Gastrocnemius medialis (tissue), 4 donors: ENCODE measurements at regions not wholly inside any gene's neighbourhood (a gene's known extent, or its start where the extent isn't known, plus 50 kb on each side); places are given as distances from the start of the nearest gene placed in this dataset.

Experiments used
- ATAC-seq, 2 donors: fragments of 150-250 bp; one replicate each; pipeline ENCODE4 v1.9.1; 2016
- DNase-seq, 2 donors: peaks; one replicate each; pipeline ENCODE4 v3.0.0-alpha.2; 2019
- H3K27ac ChIP-seq, 4 donors: fragments of 200-600 bp; sonication (generic); 1 replicate in 1 of 4; 2 replicates in 3 of 4; pipeline ENCODE4 v1.5.1; 2016 to 2018; ENCODE audit warnings: mild to moderate bottlenecking in 2 of 4, moderate library complexity in 1 of 4
- H3K27me3 ChIP-seq, 3 donors: fragments of 200-600 bp; sonication (generic) in 2 of 3; 1 replicate in 1 of 3; 2 replicates in 2 of 3; pipeline versions ENCODE4 v1.5.1 to v1.6.0; 2016 to 2019; ENCODE audit warnings: mild to moderate bottlenecking in 1 of 3, moderate library complexity in 1 of 3
- H3K36me3 ChIP-seq, 2 donors: fragments of 200-600 bp; sonication (generic) in 1 of 2; one replicate each; pipeline ENCODE4 v1.5.1; 2017 to 2018
- H3K4me1 ChIP-seq, 2 donors: fragments of 200-600 bp; sonication (generic) in 1 of 2; one replicate each; pipeline ENCODE4 v1.5.1; 2016 to 2017; ENCODE audit warnings: mild to moderate bottlenecking in 2 of 2
- H3K4me3 ChIP-seq, 4 donors: fragments of 200-600 bp; sonication (generic) in 3 of 4; 1 replicate in 1 of 4; 2 replicates in 3 of 4; pipeline ENCODE4 v1.5.1; 2016 to 2019; ENCODE audit warnings: mild to moderate bottlenecking in 2 of 4
- H3K9me3 ChIP-seq, 3 donors: fragments of 200-600 bp; sonication (generic) in 2 of 3; 1 replicate in 1 of 3; 2 replicates in 2 of 3; pipeline ENCODE4 v1.5.1; 2016 to 2019
- POLR2A ChIP-seq, 2 donors: fragments of 450-650 bp; IDR thresholded peaks; one replicate each; pipeline ENCODE4 v1.6.1; 2017; ENCODE audit warnings: antibody characterized with exemption in 2 of 2, mild to moderate bottlenecking in 2 of 2, moderate library complexity in 2 of 2
- in situ Hi-C, 4 donors: fragments of 200-750 bp; cut with MboI; loops; one replicate each; pipeline versions ENCODE4 v1.15.0 to v1.8.0; 2017; ENCODE audit warnings: low sequenced_read_pairs in 4 of 4
- intact Hi-C: fragments of 100-400 bp; cut with DNase I; formaldehyde crosslinking; loops from one replicate; pipeline ENCODE4 v1.15.1; 2023; ENCODE audit warnings: low total_unique reads
- TF ChIP-seq, protein P1 (sequence below), 5 experiments: fragments of 450-650 bp in 3 of 5; fragments of 200-600 bp in 2 of 5; sonication (generic) in 2 of 5; IDR thresholded peaks in 4 of 5; conservative IDR thresholded peaks in 1 of 5; 1 replicate in 4 of 5; 2 replicates in 1 of 5; pipeline ENCODE4 v1.5.1; 2016 to 2019; ENCODE audit warnings: antibody characterized with exemption in 5 of 5, mild to moderate bottlenecking in 3 of 5, moderate library complexity in 3 of 5

- Histone ChIP-seq H3K36me3 (no peaks in the 10 kb centered on the region), H3K9me3 (no peaks in the 10 kb centered on the region), H3K4me1 (no peaks in the 10 kb centered on the region), H3K27me3 (no peaks in the 10 kb centered on the region), H3K4me3 (no peak overlapping the region), H3K27ac (no peak overlapping the region)
- TF ChIP-seq POLR2A (IDR thresholded peaks at IDR 0.05) = no peak
- TF ChIP-seq, protein P1, sequence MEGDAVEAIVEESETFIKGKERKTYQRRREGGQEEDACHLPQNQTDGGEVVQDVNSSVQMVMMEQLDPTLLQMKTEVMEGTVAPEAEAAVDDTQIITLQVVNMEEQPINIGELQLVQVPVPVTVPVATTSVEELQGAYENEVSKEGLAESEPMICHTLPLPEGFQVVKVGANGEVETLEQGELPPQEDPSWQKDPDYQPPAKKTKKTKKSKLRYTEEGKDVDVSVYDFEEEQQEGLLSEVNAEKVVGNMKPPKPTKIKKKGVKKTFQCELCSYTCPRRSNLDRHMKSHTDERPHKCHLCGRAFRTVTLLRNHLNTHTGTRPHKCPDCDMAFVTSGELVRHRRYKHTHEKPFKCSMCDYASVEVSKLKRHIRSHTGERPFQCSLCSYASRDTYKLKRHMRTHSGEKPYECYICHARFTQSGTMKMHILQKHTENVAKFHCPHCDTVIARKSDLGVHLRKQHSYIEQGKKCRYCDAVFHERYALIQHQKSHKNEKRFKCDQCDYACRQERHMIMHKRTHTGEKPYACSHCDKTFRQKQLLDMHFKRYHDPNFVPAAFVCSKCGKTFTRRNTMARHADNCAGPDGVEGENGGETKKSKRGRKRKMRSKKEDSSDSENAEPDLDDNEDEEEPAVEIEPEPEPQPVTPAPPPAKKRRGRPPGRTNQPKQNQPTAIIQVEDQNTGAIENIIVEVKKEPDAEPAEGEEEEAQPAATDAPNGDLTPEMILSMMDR (IDR thresholded peaks at IDR 0.05 in 4 of 5, conservative IDR thresholded peaks at IDR 0.05 in 1 of 5) = no peak
- ATAC-seq = no peak
- in situ Hi-C loops = no loop called here
- DNase-seq = no peak
- intact Hi-C loops = no loop called here
These were observed 104.3 kb upstream of the MEIS2 start for GRCh38 chr15:37204692-37205091.

DNA sequence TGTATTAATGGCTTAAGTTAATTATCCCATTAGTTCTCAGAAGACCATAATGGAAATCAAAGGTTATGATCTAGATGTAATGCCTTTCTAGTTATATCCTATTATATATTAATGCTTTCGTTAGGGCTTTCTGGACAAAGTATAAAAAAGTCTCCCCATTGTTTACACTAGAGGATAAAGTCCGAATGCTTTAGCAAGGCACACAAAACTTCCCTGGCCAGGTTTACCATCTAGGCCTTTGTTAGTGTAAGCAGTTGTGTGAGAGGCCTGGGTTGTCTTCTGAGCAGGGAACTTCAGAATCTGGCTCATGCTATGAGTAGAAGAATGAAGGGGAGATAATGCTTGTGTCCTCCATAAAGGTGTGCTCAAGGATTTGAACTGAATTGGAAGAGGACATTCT is 106.3 kb upstream of the MEIS2 start:
- Histone ChIP-seq H3K4me3 (no peak overlapping the region), H3K4me1 (no peaks in the 10 kb centered on the region), H3K9me3 (no peaks in the 10 kb centered on the region), H3K36me3 (no peaks in the 10 kb centered on the region), H3K27me3 (no peaks in the 10 kb centered on the region), H3K27ac (no peak overlapping the region)
- no peak for TF ChIP-seq POLR2A (IDR thresholded peaks at IDR 0.05)
- TF ChIP-seq, protein P1 (IDR thresholded peaks at IDR 0.05 in 4 of 5, conservative IDR thresholded peaks at IDR 0.05 in 1 of 5) = no peak
- in situ Hi-C loops = no loop called here
- DNase-seq = no peak
- intact Hi-C loops = no loop called here
- ATAC-seq = no peak

DNA sequence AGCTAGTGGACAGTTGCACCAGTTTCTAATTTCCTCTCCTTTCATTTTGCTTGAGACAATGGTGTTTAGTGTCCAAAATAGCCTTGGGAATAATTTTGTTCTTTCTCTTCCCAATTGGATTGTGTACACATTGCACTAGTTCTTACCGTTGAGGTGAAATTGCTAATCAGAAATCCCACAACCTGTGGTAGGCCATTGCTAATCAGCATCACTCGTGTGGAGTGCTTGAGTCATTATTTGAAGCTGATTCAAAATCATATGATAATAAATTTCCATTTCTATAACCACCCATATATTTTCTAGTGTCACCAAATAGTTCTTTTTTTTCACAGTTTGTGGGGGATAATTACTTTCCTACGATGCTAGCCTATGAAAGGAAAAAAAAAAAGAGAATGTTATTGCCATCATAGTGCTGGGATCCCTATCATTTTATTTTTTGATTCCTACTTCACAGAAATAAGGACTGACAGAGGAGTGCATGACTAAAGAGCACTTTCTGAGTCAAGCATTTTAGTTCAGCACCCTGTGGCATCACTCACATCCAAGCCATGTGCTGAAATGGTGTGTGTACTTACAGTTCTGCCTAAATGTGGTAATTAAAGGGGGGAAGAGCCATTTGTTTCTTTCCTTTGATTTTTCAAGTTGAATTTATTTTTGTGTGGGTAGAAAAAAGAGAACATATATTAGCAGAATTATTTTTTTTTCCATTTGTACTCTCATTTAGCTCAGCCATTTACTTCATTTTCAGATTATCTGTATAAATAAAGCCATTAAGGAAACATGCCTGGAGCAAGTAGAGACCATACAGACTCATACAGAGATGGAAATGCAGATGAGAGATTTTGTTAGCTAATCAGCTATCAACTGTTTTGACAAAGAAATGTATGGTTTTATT is 108.0 kb upstream of the MEIS2 start:
- no peaks in the 10 kb centered on the region for H3K4me1 ChIP-seq
- DNase-seq (no peak), ATAC-seq (no peak)
- no peak overlapping the region for H3K27ac ChIP-seq
- H3K9me3 ChIP-seq = no peaks in the 10 kb centered on the region
- in situ Hi-C loops (no loop called here), intact Hi-C loops (no loop called here)
- no peaks in the 10 kb centered on the region for H3K36me3 ChIP-seq
- H3K27me3 ChIP-seq = no peaks in the 10 kb centered on the region
- H3K4me3 ChIP-seq = no peak overlapping the region
- no peak for TF ChIP-seq POLR2A (IDR thresholded peaks at IDR 0.05)
- TF ChIP-seq, protein P1 (IDR thresholded peaks at IDR 0.05 in 4 of 5, conservative IDR thresholded peaks at IDR 0.05 in 1 of 5) = no peak

GRCh38 chr15:37209041-37209363 is 108.7 kb upstream of the MEIS2 start:
- ATAC-seq (no peak), DNase-seq (no peak)
- Histone ChIP-seq H3K4me1 (no peaks in the 10 kb centered on the region), H3K36me3 (no peaks in the 10 kb centered on the region), H3K4me3 (no peak overlapping the region), H3K27ac (no peak overlapping the region), H3K27me3 (no peaks in the 10 kb centered on the region), H3K9me3 (no peaks in the 10 kb centered on the region)
- in situ Hi-C loops (no loop called here), intact Hi-C loops (no loop called here)
- TF ChIP-seq POLR2A (IDR thresholded peaks at IDR 0.05) = no peak
- TF ChIP-seq, protein P1 (IDR thresholded peaks at IDR 0.05 in 4 of 5, conservative IDR thresholded peaks at IDR 0.05 in 1 of 5) = no peak

- TF ChIP-seq, protein P1 (IDR thresholded peaks at IDR 0.05 in 4 of 5, conservative IDR thresholded peaks at IDR 0.05 in 1 of 5) = no peak
- TF ChIP-seq POLR2A (IDR thresholded peaks at IDR 0.05) = no peak
- in situ Hi-C loops = no loop called here
- no peaks in the 10 kb centered on the region for H3K4me1 ChIP-seq
- H3K9me3 ChIP-seq = no peaks in the 10 kb centered on the region
- intact Hi-C loops = no loop called here
- H3K27ac ChIP-seq = no peak overlapping the region
- H3K4me3 ChIP-seq = no peak overlapping the region
- no peak for DNase-seq
- H3K27me3 ChIP-seq = no peaks in the 10 kb centered on the region
- no peak for ATAC-seq
- no peaks in the 10 kb centered on the region for H3K36me3 ChIP-seq
These were observed 117.2 kb upstream of the MEIS2 start for GRCh38 chr15:37217567-37217966.
